Skeletal muscle cell (primary cell): ENCODE measurements at regions not wholly inside any gene's neighbourhood (a gene's known extent, or its start where the extent isn't known, plus 50 kb on each side); places are given as distances from the start of the nearest gene placed in this dataset.

Experiments used
- DNase-seq: peaks from one replicate; pipeline ENCODE4 v3.0.0-alpha.2; 2010; ENCODE audit warnings: low read depth
- H3K4me3 ChIP-seq: 2 replicates; pipeline ENCODE4 v1.5.1; 2011; ENCODE audit warnings: low read depth, mild to moderate bottlenecking, control low read depth, low read length, moderate library complexity

GRCh38 chr1:234748713-234749112 is 138.7 kb upstream of the IRF2BP2 start:
- DNase-seq, result no peak
- no peak overlapping the region for H3K4me3 ChIP-seq

GRCh38 chr1:234748066-234748465 is 138.1 kb upstream of the IRF2BP2 start:
- H3K4me3 ChIP-seq, result no peak overlapping the region
- DNase-seq, result no peak

GRCh38 chr1:234746798-234747196 is 136.8 kb upstream of the IRF2BP2 start:
- DNase-seq, result no peak
- no peak overlapping the region for H3K4me3 ChIP-seq

GRCh38 chr1:234745844-234746797 is 136.1 kb upstream of the IRF2BP2 start:
- no peak overlapping the region for H3K4me3 ChIP-seq
- no peak for DNase-seq

GRCh38 chr1:234745276-234745675 is 135.3 kb upstream of the IRF2BP2 start:
- no peak for DNase-seq
- H3K4me3 ChIP-seq, result no peak overlapping the region

GRCh38 chr1:234743791-234744611 is 134.0 kb upstream of the IRF2BP2 start:
- H3K4me3 ChIP-seq, result no peak overlapping the region
- DNase-seq, result no peak

GRCh38 chr1:234742622-234743021 is 132.6 kb upstream of the IRF2BP2 start:
- DNase-seq, result no peak
- no peak overlapping the region for H3K4me3 ChIP-seq

GRCh38 chr1:234737967-234738314 is 128.0 kb upstream of the IRF2BP2 start:
- no peak overlapping the region for H3K4me3 ChIP-seq
- no peak for DNase-seq

GRCh38 chr1:234735916-234736315 is 125.9 kb upstream of the IRF2BP2 start:
- H3K4me3 ChIP-seq, result no peak overlapping the region
- DNase-seq, result no peak

GRCh38 chr1:234735476-234735875 is 125.5 kb upstream of the IRF2BP2 start:
- DNase-seq, result no peak
- no peak overlapping the region for H3K4me3 ChIP-seq

GRCh38 chr1:234734869-234735268 is 124.9 kb upstream of the IRF2BP2 start:
- DNase-seq, result no peak
- no peak overlapping the region for H3K4me3 ChIP-seq

- no peak for DNase-seq
- no peak overlapping the region for H3K4me3 ChIP-seq
These were observed 124.4 kb upstream of the IRF2BP2 start for GRCh38 chr1:234734412-234734835.

GRCh38 chr1:234733427-234733826 is 123.4 kb upstream of the IRF2BP2 start:
- no peak for DNase-seq
- no peak overlapping the region for H3K4me3 ChIP-seq

GRCh38 chr1:234732671-234733390 is 122.9 kb upstream of the IRF2BP2 start:
- no peak for DNase-seq
- no peak overlapping the region for H3K4me3 ChIP-seq

- no peak overlapping the region for H3K4me3 ChIP-seq
- no peak for DNase-seq
These were observed 122.3 kb upstream of the IRF2BP2 start for GRCh38 chr1:234732260-234732659.

- no peak for DNase-seq
- H3K4me3 ChIP-seq, result no peak overlapping the region
These were observed 121.6 kb upstream of the IRF2BP2 start for GRCh38 chr1:234731569-234732085.

GRCh38 chr1:234730770-234731568 is 121.0 kb upstream of the IRF2BP2 start:
- peak; percentile 58 for DNase-seq
- no peak overlapping the region for H3K4me3 ChIP-seq

GRCh38 chr1:234730475-234730769 is 120.4 kb upstream of the IRF2BP2 start:
- no peak for DNase-seq

More at GRCh38 chr1:234730475-234730769, 120.4 kb upstream of the IRF2BP2 start:
- no peak overlapping the region for H3K4me3 ChIP-seq
